Stimulated activated CD8-positive, alpha-beta memory T cell treated with anti-CD3 and anti-CD28 coated beads, Interleukin-2, amount 100 ng/mL, for 48 hours (primary cell): ENCODE measurements at regions not wholly inside any gene's neighbourhood (a gene's known extent, or its start where the extent isn't known, plus 50 kb on each side); places are given as distances from the start of the nearest gene placed in this dataset.
"Not testable (repeated sequence)": the region's sequence is repeated elsewhere in the genome, so short reads cannot be mapped to it uniquely, and the experiment has no call there.

Source experiments
- DNase-seq, 2 donors: peaks; one replicate each; pipeline ENCODE4 v3.0.0-alpha.2; 2020; ENCODE audit warnings: low read depth in 2 of 2

DNA sequence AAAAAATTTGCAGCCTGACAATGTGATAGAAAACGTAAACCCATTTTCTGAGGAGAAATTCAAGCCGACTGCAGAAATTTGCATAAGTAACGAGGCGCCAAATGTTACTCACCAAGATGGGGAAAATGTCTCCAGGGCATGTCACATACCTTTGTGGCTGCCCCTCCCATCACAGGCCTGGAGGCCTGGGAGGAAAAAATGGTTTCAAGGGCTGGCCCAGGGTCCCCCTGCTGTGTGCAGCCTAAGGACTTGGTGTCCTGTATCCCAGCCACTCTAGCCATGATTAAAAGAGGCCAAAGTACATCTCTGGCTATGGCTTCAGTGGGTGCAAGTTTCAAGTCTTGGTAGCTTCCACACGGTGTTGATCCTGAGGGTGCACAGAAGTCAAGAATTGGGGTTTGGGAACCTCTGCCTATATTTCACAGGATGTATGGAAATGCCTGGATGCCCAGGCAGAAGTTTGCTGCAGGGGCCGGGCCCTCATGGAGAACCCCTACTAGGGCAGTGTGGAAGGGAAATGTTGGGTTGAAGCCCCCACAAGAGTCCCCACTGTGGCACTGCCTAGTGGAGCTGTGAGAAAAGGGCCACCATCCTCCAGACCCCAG is 1842.3 kb downstream of the PCDH9 start:
- DNase-seq: no peak

DNA sequence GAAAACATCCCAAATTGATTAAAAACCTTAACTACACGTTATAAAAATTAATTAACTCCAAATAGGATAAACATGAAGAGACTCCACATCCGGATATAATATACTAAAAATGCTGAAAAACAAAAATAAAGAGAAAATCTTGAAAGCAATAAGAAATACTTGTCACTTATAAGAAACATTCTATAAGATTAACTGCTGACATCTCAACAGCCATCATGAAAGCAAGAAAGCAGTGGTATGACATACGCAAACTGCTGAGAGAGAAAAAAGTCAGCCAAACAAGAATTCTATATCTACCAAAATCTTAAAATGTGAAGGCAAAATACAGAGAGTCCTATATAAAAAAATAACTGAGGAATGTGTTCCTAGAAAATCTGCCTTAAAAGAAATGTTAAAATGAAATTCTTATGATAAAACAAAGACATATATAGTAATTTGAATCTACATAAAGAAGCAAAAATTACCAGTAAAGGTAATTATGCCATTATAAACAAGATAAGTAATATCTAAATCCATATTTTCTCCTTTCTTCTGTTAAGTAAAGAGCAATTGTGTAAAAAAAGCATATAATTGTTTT is 1851.1 kb downstream of the PCDH9 start:
- DNase-seq: no peak

DNA sequence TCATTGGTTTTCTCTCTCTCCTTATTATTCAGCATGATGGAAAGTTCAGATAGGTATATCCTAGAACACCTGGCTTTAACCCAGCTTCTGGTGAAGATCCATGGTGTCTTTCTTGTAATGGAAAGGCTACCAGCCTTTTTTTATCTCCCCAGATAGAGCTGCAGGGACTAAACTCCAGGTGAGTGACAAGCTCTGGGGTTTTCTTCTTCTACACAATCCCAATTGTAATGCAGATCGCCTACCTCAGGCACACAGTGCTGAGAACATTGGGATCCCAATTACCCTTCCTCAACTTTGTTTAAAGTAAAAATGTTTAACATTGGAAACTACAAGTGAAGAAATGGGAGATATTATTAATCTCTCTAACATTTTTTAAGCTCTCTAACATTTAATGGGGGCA is 1851.7 kb downstream of the PCDH9 start:
- DNase-seq: no peak

DNA sequence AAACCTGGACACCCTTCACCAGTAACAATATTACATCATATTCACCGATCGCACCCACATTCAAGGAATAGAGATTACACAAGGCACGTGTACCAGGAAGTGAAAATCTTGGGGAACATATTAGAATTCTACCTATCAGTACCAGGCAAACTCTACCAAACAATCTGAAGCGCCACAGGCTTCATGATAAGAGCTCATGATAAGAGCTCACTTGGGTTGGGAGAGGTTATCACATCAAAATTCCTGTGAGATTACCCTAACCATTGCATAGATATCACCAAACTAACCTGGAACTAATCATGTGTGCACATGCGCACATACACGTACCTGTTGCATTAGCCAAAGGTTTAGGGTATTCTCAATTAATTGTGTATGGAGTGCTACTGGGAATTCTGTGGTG is 1861.3 kb downstream of the PCDH9 start:
- DNase-seq: no peak

DNA sequence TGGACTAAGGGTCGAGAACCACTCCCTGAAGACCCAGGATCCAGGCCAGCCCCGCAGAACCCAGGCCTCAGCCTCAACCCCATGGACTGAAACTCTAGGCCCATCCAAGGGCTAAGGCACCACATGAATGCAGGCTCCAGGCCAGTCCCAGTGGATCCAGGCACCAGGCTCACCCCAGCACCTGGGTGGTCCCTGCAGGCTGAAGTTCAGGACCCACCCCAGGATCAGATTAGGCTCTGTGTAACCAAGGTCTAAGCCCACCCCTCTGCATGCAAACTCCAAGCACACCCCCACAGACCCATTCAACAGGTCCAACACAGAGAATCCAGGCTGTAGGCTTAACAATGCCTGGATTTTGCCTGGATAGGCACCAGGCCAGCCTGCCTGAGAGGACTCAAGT is 1876.2 kb downstream of the PCDH9 start:
- DNase-seq: no peak

DNA sequence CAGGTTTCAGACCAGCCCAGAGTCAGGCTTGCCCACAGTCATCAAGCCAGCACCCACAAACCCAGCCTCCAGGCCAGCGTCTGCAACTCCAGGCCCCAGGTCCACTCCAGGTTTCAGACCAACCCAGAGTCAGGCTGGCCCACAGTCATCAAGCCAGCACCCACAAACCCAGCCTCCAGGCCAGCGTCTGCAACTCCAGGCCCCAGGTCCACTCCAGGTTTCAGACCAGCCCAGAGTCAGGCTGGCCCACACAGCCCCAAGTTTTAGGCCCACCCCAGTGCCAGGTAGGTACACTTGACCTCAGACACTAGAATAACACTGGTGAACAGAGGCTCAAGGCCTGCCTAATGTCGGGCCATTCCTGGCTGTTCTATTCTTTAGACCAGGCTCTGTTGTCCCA is 1877.0 kb downstream of the PCDH9 start:
- DNase-seq: not testable (repeated sequence)

DNA sequence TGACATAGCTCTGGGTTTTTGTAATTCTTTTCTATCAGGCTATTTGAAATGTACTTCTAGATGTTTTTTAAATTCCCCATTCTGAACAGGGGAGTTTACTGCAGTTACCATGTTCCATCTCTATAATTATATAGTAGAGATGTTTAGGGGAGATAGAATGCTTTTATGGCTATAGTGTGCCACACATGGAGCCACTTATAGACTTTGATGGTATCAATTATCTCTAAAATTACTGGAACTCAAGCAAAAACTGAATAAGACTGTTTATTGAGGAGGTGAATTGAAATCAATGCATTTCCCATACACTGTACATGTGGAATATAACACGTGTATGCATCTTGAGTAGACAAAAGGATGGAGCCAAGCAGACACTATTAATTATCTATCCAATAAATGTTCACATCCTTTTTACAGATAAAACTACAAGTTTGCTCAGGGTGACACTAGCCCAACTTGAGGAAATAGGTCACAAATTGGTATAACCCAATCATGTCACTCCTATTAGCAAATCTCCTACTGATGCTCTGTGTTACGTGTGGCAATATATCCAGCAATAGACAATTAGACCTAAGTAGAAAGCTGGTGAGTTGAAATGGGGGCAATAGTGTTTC is 1882.6 kb downstream of the PCDH9 start:
- DNase-seq: no peak

DNA sequence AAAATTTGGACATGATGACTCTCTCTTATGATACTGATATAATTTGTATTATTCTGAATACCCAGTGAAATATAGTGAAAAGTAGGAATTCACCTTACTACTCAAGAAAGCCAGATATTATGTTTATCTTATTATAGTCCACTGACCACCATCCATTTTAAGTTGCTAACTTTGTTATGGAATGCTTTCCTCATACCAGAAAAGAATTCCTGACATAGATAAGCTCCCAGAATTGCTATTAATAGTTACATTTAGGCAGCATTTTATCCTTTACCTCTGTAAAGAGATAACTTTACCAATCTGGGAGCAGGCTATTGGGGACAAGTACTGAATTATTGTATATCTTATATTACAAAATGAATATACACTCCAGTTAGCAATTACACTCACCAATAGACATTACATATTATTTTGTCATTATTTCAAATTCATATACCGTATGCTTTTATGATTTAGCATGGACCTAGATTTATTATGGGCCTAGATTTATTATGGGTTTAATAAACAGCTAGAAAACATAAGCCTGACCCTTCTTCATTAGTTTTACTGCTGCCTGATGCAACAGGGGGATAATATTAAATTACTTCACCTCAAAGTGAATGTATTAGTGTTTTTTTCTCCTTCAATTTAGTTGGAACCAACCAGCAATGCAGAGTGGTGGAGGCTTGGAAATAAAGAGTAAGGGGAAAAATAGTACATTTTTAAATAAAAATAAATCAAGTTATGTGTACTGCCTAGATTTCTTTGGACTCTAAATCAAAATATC is 1886.1 kb downstream of the PCDH9 start:
- DNase-seq: no peak

DNA sequence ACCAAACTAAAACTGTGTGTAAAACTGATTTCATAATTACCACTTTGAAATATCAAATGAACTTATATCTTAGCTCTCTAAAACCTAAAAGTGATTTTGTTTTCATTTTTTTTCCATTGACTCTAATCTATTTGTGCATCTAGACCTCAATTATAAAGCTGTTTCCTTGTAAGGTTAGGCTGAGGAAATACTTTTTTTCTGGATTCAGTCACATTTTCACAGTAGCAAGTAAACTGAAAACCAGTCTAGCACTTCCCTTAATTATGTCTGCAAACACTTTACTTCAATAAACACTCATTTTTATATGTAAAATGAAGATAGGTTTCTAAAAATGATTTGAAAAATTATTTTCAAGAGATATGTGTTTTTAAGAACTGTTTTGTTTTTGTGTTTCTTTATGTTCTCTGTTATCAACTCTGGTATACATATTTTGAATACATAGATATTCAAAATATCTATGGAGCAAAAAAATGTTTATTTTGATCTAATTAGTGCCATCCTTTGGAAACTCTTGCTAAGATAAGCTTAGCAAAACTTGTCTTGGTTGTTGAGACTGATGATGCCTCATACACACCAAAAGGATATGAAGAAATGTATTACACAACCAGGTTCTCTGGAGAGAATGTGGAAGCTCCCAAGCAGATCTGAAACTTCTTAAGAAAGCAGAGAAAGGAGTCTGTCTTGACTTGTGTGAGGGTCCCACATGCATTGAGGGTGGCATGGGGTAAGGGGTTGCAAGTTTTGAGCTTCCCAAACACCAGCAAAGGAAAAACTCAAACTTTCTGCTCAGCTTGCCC is 1887.4 kb downstream of the PCDH9 start:
- no peak for DNase-seq

DNA sequence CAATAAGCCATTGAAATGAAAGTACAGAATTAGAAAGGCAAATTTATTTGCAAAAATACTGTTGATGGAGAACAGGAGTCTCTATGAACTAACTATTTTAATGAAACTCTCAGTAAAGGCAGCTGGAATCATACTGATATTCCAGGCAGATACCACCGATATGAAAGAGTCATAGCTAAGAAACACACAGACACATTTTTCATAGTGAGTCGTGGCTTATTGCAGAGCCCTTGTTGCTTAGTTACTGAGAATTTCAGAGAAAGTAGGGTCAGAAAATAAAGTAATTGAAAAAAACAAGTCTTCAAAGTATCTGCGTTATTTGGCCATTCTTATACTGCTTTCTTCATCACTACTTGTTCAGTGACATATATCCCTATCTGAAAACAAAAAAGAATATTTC is 1890.9 kb downstream of the PCDH9 start:
- no peak for DNase-seq

DNA sequence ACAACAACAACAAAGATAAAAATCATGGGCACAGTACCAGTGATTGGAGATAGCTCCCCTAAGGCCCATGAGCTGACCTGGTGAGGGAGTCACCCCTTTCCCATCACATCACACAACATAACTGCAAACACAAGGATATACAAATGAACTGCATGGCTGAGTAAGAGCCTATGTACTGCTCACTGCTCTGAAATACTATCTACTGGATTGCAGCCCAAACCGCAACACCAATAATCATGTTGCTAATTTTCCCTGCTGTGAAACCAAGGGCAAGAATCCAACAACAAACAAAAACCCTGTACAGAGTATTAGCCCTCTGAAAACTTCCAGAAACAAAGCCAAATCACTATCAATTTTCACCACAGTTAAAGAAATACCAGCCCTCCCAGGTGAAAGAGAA is 1893.2 kb downstream of the PCDH9 start:
- DNase-seq: no peak

DNA sequence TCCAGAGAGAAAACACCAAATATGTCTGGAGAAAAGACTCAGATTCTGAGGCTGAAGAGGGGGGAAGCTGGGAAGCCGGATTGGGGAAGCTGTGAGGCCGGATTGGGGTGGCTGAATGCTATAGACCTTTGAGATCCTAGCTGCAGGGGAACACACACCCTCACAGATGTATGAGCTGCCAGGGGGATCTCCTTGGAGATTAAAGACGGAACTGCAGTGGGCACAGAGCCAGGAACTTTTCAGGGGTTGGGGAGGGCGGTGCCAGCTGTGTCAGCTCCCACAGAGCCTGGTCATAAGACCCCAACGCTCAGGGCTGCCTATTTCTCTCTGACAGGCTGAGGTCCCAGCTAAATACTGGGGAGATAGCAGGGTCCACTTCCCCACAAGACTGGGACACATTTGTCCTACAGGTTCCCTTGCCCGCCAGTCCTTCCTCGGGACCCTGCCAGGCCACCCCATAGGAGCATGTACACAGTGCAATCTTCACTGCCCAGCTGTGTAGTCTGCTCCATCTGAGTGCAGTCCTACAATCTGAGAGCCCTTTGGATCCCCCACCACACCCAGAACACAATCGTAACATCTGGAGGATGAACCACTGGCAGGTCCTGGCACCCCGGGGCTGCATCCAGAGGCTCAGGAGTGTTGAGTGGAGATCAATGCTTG is 1893.9 kb downstream of the PCDH9 start:
- DNase-seq: no peak

DNA sequence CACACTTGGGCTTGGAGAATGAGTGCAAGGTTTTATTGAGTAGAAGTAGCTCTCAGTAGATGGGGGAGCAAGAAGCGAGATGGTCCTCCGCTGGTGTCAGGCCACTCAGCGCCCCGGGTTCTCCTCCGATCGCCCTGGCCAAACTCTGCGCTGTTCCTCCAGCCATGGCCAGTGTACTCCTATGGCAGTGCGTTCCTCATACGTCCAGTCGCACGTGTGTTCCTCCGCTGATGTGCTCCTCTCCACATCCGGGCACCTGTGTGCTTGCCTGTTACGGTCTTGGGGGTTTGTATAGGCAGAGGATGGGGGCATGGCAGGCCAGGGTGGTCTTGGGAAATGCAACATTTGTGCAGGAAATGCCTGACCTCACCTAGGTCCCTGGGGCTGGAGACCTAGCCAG is 1899.4 kb downstream of the PCDH9 start:
- DNase-seq: no peak

DNA sequence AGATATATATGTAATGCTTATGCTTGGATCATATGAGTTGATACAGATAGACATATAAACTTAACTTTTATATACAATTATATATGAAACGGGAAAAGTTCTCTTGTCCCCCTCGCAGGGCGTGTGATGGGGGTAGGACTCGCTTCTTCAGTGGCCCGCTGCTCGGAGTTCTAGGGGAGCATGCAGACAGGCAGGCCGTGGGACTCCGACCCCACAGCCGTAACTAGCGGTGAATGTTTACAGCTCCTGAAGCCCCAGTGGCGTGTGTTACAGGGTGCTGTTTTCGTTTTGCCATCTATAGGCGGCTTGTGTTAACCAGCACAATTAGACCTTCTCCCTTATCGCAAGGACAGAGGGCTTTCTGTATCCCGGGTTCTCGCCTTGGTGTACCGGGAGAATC is 1899.8 kb downstream of the PCDH9 start:
- DNase-seq: no peak

DNA sequence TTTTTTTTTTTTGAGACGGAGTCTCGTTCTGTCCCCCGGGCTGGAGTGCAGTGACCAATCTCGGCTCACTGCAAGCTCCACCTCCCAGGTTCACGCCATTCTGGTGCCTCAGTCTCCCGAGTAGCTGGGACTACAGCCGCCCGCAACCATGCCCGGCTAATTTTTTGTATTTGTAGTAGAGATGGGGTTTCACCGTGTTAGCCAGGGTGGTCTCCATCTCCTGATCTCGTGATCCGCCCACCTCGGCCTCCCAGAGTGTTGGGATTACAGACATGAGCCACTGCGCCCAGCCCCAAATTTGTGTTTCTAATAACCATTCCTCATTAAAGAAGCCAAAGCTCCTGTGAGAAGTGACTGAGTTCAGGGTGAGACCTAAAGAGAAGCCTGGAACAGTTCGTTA is 1906.9 kb downstream of the PCDH9 start:
- not testable (repeated sequence) for DNase-seq

DNA sequence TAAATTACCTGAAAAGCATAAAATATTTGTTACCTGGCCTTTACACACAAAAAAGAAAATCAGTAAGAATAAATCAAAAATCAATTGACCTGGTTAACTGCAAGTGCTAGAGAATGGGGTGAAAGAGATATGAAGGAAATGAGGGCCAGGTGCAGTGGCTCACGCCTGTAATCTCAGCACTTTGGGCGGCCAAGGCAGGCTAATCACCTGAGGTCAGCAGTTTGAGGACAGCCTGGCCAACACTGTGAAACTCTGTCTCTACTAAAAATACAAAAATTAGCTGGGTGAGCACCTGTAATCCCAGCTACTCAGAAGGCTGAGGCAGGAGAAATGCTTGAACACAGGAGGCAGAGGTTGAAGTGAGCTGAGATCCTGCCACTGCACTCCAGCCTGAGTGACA is 1908.7 kb downstream of the PCDH9 start:
- DNase-seq: not testable (repeated sequence)

DNA sequence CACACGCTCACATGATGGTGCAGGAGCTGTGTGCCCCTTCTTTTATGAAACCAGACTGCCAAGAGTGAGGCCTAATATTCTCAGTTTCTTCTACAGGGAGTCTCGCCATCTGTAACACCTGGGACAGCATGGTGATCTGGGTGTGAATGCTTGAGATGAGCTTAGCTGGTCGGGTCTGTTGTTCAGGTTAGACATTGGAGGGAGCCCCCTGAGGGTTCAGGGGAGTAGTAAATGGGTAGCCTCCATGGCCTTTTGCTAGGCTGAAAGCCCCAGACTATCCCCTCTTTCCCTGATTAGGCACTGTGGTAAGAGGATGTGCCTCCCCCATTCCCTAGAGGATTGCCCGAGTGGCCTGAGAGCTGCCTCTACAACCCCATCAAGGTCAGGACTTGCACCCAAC is 1916.1 kb downstream of the PCDH9 start:
- no peak for DNase-seq

DNA sequence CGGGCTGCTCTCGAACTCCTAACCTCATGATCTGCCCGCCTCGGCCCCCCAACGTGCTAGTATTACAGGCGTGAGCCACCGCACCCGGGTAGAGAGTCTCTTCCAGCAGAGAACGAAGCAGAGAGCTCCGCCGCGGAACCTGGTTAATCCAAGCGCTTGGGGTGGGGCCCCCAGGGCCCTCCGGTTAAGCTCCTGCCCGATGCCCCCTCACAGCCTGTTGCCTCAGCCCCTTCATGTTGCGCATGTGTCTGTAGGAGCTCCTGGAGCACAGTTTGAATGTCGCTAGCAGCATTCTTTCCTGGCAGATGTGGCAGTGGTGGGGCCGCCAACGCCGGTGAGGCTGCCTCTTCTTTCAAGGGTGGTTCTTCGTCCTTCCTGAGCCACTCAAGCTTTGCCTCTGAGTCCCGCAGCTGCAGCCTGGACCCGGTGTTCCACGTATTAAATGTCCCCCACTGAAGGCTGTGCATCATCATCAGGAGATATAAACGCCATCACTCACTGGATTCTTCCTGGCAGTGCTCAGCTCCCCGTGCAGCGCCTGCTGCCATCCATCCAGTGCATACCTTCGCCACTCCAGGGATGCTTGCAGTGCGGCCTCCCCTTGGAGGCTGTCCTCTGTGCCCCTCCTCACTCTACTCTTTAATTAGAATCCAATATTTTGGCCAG is 1919.3 kb downstream of the PCDH9 start:
- DNase-seq: no peak

DNA sequence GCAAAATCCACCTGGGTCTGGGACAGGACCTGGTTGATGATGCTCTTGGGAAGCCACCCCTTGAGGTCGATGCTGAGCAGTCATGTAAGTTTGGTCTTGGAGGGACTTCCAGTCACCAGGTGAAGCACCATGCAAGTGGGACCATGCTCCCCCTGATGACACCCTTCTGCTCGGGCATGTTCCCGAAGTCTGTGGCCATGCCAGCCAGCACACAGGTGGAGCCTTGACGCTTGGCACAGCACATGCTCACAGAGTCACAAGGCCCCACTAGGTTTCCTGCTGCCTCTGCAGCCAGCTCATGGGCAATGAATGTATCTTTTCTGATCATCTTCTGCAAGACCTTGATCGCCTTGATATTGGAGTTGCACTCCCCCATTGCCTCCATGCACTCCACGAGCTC is 1920.2 kb downstream of the PCDH9 start:
- no peak for DNase-seq

DNA sequence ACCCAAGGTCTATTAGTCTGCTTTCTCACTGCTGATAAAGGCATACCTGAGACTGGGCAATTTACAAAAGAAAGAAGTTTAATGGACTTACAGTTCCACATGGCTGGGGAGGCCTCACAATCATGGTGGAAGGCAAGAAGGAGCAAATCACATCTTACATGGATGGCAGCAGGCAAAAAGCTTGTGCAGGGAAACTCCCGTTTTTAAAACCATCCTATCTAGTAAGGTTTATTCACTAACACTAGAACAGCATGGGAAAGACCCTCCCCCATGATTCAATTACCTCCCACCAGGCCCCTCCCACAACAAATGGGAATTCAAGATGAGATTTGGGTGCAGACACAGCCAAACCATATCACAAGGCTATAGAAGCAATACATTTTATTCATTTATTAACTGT is 1921.4 kb downstream of the PCDH9 start:
- DNase-seq: not testable (repeated sequence)

DNA sequence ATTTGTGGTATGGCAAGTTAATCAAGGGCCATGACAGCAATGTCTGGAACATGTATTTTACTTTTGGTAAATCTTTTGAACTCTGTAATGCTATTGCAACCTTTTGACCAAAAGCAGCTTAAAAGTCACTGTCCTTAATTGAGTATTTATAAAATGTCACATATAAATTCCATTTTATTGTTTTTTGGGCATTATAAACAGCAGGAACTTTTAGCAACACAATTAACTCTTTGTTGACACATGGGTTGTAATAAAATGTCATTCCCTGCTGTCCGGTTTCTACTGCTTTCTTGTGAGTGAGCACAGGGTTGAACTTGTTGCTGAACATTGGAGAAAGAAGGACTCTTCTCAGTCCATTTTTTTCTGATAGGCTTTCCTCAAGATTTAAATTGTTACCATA is 1923.1 kb downstream of the PCDH9 start:
- DNase-seq: no peak
